Loucy (cell line): ENCODE measurements at regions not wholly inside any gene's neighbourhood (a gene's known extent, or its start where the extent isn't known, plus 50 kb on each side); places are given as distances from the start of the nearest gene placed in this dataset.

Experiments
- H2AFZ ChIP-seq: fragments of 200-600 bp; sonication (generic); 2 replicates; pipeline ENCODE4 v1.6.0; 2016; ENCODE audit warnings: antibody characterized with exemption, mild to moderate bottlenecking, low read length, moderate library complexity
- H3F3A ChIP-seq: fragments of 200-600 bp; 2 replicates; pipeline ENCODE4 v1.6.0; 2016; ENCODE audit warnings: antibody characterized with exemption, low read depth, mild to moderate bottlenecking
- H3K27me3 ChIP-seq: fragments of 200-600 bp; sonication (generic); 2 replicates; pipeline ENCODE4 v1.6.1; 2014; ENCODE audit warnings: low read length, mild to moderate bottlenecking; ENCODE audit not compliant: insufficient read depth, poor library complexity, severe bottlenecking
- H3K36me3 ChIP-seq: fragments of 200-600 bp; sonication (generic); 2 replicates; pipeline ENCODE4 v1.6.1; 2016; ENCODE audit warnings: low read length; ENCODE audit not compliant: insufficient read depth
- H3K4me1 ChIP-seq: fragments of 200-600 bp; sonication (generic); 2 replicates; pipeline ENCODE4 v1.5.1; 2014; ENCODE audit warnings: low read length, mild to moderate bottlenecking; ENCODE audit not compliant: insufficient read depth, poor library complexity, severe bottlenecking
- H3K4me2 ChIP-seq: fragments of 200-600 bp; sonication (generic); 2 replicates; pipeline ENCODE4 v1.6.0; 2014; ENCODE audit warnings: antibody characterized with exemption, low read length, low read depth, mild to moderate bottlenecking; ENCODE audit not compliant: poor library complexity, severe bottlenecking
- H3K4me3 ChIP-seq: fragments of 200-600 bp; sonication (generic); 2 replicates; pipeline ENCODE4 v1.5.1; 2014; ENCODE audit warnings: low read length, mild to moderate bottlenecking, mixed read lengths; ENCODE audit not compliant: poor library complexity, severe bottlenecking
- H3K79me2 ChIP-seq: fragments of 200-600 bp; sonication (generic); 2 replicates; pipeline ENCODE4 v1.6.1; 2014; ENCODE audit warnings: low read length; ENCODE audit not compliant: insufficient read depth
- H3K9ac ChIP-seq: fragments of 200-600 bp; sonication (generic); 2 replicates; pipeline ENCODE4 v1.6.0; 2014; ENCODE audit warnings: mild to moderate bottlenecking, low read depth, low read length, moderate library complexity; ENCODE audit not compliant: poor library complexity, severe bottlenecking
- H3K9me2 ChIP-seq: fragments of 200-600 bp; sonication (generic); replicated peaks from 2 replicates; pipeline ENCODE4 v1.6.1; 2016; ENCODE audit warnings: low read depth, low read length, mixed read lengths
- H3K9me3 ChIP-seq: fragments of 200-600 bp; sonication (generic); 2 replicates; pipeline ENCODE4 v1.6.1; 2014; ENCODE audit warnings: mild to moderate bottlenecking, antibody characterized with exemption, low read length, low read depth; ENCODE audit not compliant: insufficient read depth
- H4K20me1 ChIP-seq: fragments of 200-600 bp; sonication (generic); 2 replicates; pipeline ENCODE4 v1.6.0; 2014; ENCODE audit warnings: antibody characterized with exemption, low read length, mild to moderate bottlenecking; ENCODE audit not compliant: insufficient read depth, poor library complexity, severe bottlenecking
- CTCF ChIP-seq: fragments of 200-600 bp; sonication (generic); conservative IDR thresholded peaks from 2 replicates; pipeline ENCODE4 v1.5.1; 2014; ENCODE audit warnings: mild to moderate bottlenecking, antibody characterized with exemption, low read length
- EZH2phosphoT487 ChIP-seq: fragments of 200-600 bp; IDR thresholded peaks from 2 replicates; pipeline ENCODE4 v1.6.1; 2018; ENCODE audit warnings: antibody characterized with exemption, mild to moderate bottlenecking, moderate library complexity, borderline replicate concordance

- H3K9me3 ChIP-seq: no peaks in the 10 kb centered on the region
- no peak overlapping the region for H3K4me3 ChIP-seq
- H4K20me1 ChIP-seq: no peaks in the 10 kb centered on the region
- H2AFZ ChIP-seq: no peak overlapping the region
- H3K27me3 ChIP-seq: no peaks in the 10 kb centered on the region
- no peaks in the 10 kb centered on the region for H3F3A ChIP-seq
- no peak for TF ChIP-seq EZH2phosphoT487
- TF ChIP-seq CTCF: no peak
- H3K36me3 ChIP-seq: no peaks in the 10 kb centered on the region
- no peaks in the 10 kb centered on the region for H3K4me1 ChIP-seq
- H3K4me2 ChIP-seq: no peak overlapping the region
- H3K9ac ChIP-seq: no peak overlapping the region
- no peaks in the 10 kb centered on the region for H3K79me2 ChIP-seq
- no peaks in the 10 kb centered on the region for H3K9me2 ChIP-seq
Measured at GRCh38 chr21:41594268-41594667, 86.3 kb upstream of the TMPRSS2 start.

- Histone ChIP-seq H3K27me3 (no peaks in the 10 kb centered on the region), H3K9me3 (no peaks in the 10 kb centered on the region), H4K20me1 (no peaks in the 10 kb centered on the region), H3K9me2 (no peaks in the 10 kb centered on the region), H2AFZ (no peak overlapping the region), H3F3A (no peaks in the 10 kb centered on the region), H3K79me2 (no peaks in the 10 kb centered on the region), H3K9ac (no peak overlapping the region), H3K4me2 (no peak overlapping the region), H3K4me1 (no peaks in the 10 kb centered on the region), H3K4me3 (no peak overlapping the region), H3K36me3 (no peaks in the 10 kb centered on the region)
- TF ChIP-seq CTCF (no peak), EZH2phosphoT487 (no peak)
Measured at GRCh38 chr21:41593760-41594138, 85.8 kb upstream of the TMPRSS2 start.

GRCh38 chr21:41593051-41593759 is 85.2 kb upstream of the TMPRSS2 start:
- Histone ChIP-seq H3K4me1 (no peaks in the 10 kb centered on the region), H3K27me3 (no peaks in the 10 kb centered on the region), H2AFZ (no peak overlapping the region), H3F3A (no peaks in the 10 kb centered on the region), H3K9me3 (no peaks in the 10 kb centered on the region), H3K4me2 (no peak overlapping the region), H3K36me3 (no peaks in the 10 kb centered on the region), H3K4me3 (no peak overlapping the region), H3K9ac (no peak overlapping the region), H3K79me2 (no peaks in the 10 kb centered on the region), H4K20me1 (no peaks in the 10 kb centered on the region), H3K9me2 (no peaks in the 10 kb centered on the region)
- TF ChIP-seq EZH2phosphoT487: no peak
- no peak for TF ChIP-seq CTCF
